NOMO-1 treated with dmso at 0.1 percent for 144 hours (cell line): ENCODE measurements at regions not wholly inside any gene's neighbourhood (a gene's known extent, or its start where the extent isn't known, plus 50 kb on each side); places are given as distances from the start of the nearest gene placed in this dataset.

ENCODE experiments used
- DNase-seq: peaks from one replicate; lab custom pipeline; 2025; ENCODE audit not compliant: unreplicated experiment; lab: John Stamatoyannopoulos, UW

DNA sequence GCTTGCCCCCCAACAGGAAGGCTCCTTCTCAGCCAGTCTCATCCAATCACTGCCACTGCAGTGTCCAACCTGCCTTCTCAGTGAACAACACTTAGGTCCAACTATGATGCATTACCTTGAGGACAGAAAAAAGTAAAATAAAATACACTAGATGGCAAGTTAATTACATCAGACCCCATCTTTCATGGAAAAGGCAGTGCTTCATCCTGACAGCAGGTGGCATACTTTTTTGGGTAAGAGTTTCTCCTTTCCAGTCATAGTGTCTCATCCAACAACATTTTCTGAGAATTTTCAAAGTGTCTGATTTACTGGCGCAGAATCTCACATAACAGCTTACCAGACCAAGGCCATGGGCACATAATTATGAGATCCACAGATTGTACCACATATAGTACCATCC lies 1742.8 kb downstream of the PCDH7 start:
- DNase-seq, result no peak

DNA sequence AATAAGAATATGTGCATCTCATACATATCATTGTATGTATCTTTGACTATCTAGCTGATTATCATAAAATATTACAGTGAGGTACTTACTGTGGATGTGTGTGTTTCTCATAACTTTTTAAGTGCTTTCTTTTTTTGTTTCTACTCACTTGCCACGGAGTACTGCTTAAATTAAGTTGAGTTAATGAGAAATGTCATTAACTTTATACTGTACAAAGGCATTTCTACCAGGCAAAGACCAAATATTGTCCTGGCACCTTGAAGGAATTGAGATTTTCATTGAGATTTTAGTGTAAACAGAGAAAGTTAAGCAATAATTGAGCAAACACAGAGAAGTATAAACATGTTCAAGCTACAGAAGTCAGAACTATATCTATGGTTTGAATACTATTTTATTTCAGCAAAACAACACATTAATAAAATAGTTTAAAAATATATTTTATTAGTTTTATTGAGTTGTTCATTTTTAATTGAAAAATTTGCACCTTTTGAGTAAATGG lies 1750.0 kb downstream of the PCDH7 start:
- DNase-seq, result no peak

DNA sequence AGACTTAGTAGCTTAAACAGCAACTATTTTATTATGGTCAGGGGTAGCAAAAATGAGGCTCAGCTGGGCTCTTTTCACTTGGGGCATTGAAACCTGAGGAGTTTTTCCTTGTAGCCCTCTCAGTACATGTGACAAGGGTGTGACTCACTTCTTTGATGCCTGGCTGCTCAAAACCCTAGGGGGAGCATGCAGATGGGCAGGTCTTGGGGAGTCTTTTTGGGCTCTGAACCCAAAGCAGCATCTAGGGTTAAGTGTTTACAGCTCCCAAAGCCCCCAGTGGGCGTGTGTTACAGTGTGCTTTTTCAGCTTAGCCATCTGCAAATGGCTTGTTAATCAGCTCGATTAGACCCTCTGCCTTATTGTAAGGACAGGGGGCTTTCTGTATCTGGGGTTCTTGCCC lies 1752.7 kb downstream of the PCDH7 start:
- DNase-seq, result no peak

DNA sequence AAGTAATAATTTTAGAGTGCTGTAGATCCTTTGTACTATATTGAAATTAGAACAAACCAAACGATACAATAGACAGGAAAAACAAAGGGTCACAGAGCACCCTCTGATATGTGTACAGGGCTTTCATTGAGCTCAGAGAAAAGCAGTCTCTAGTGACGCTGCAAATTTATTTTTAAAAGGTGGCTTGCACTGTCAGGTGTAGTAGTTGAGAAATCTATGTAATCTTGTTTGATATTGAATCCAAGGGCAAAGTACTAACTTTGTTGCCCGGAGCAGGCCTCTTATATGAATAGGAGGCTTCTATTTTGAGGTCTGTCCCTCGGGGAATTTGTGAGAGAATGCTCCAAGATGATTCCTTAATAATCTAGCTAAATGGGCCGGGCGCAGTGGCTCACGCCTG lies 1755.5 kb downstream of the PCDH7 start:
- DNase-seq, result no peak

DNA sequence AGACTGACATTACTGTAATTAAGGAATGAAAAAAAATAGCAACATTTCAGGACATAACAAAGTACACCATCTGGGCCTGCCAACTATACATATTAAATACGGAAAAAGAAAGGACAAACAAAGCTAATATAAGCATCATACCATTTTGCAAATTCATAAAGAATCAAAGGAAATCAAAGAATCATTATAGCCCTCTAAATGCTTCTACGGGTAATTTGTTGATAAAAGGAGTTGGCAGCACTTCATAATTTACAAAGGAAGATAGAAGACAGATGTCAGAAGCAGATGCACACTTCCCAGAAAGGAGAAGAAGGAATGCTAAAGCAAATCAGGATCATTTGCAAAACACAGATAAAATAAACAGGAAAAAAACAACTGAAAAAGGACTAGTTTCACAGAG lies 1757.3 kb downstream of the PCDH7 start:
- no peak for DNase-seq

DNA sequence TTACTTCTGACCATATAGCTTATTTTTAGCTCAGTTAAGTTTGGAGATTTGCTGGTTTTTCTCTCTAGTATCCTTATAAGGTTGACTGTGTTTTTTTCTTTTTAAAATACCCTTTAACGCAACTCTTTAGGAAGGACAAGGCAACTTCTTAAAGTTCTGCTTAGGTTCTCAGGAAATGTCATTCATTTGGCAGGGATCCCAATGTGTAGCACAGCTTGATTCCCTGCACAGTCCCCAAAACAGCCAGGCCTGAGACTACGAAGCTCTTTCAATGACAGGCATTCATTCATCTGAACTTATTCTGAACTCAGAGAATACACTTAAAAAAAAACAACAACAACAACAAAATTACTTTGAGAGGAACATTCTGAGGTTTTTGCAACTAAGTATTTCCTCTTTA lies 1765.8 kb downstream of the PCDH7 start:
- DNase-seq, result no peak

GRCh38 chr4:32488690-32489089 lies 1768.5 kb downstream of the PCDH7 start:
- DNase-seq, result no peak

DNA sequence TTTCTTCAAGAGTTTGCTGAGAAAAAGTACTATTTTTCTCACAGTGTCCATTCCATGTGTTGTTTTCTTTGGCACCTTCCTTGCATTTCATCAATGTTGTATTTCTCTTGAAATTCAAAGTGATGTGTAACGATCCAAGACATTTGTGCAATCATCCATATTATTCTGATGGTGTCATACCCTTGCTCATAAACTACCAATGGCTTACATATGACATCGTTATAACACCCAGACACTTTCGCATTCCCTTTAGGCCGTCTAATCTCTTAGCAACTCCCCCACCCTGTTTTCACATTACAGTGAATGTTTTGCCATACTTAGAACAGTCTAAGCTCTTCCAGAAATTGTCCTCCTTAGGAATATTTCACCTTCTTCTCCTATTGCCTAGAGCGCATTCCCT lies 1779.0 kb downstream of the PCDH7 start:
- DNase-seq, result no peak

GRCh38 chr4:32503241-32503640 lies 1783.1 kb downstream of the PCDH7 start:
- no peak for DNase-seq

GRCh38 chr4:32506067-32506466 lies 1785.9 kb downstream of the PCDH7 start:
- no peak for DNase-seq

- no peak for DNase-seq
Measured at GRCh38 chr4:32519060-32519459, 1798.9 kb downstream of the PCDH7 start.

GRCh38 chr4:32525420-32525819 lies 1805.3 kb downstream of the PCDH7 start:
- no peak for DNase-seq

- DNase-seq, result no peak
Measured at GRCh38 chr4:32544846-32545245, 1824.7 kb downstream of the PCDH7 start.

DNA sequence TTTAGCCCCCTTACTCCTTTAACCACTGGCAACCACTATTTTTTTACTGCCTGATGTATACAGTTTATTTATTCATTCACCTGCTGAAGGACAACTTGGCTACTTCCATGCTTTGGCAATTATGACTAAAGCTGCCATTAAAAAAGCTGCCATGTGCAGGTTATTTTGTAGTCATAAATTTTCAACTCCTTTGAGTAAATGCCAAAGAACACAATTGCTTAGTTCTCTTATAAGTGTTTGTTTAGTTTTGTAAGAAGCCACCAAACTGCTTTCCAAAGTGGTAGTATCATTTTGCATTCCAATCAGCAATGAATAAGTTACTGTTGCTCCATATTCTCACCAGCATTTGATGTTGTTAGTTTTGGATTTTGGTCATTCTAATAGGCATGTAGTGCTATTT lies 1831.8 kb downstream of the PCDH7 start:
- no peak for DNase-seq

GRCh38 chr4:32560306-32560705 lies 1840.1 kb downstream of the PCDH7 start:
- no peak for DNase-seq

DNA sequence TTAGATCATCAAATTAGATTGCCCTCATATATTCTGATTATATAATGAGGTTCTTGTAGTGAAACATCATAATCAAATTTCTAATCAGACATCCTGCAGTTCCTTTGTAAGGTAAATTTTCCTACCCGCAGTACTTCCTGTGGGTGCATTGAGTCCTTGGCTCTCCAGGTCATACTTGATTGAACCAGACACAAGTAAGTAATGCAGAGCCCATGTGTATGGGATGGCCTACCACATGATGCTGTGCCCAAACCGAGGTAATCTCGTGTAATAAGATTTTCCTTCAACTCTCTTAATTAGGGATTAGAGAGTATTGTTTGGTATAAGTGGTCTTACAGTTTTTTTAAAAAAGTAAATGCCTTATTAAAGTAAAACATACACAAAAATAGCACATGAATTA lies 1841.8 kb downstream of the PCDH7 start:
- no peak for DNase-seq

- no peak for DNase-seq
Measured at GRCh38 chr4:32564626-32565025, 1844.5 kb downstream of the PCDH7 start.

DNA sequence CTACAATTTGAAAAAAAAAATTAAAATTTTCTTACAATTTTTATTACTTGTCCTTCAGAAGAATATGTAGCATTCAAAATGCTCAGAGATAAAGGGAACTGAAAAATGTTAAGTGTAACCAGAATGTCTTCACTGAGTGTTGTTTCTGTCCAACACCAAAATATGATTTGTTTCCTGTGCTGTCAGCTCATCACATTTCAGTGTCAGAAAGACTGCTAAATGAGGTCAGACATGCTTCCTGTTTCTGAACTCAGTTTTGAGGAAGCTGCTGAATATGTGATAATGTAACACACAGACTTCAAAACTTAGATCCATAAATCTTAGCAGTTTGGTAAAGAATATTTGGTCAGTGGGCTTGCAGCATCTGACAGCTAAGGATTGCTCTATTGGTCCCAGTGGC lies 1849.7 kb downstream of the PCDH7 start:
- peak; percentile 66 for DNase-seq

GRCh38 chr4:32572366-32572765 lies 1852.2 kb downstream of the PCDH7 start:
- DNase-seq, result no peak

GRCh38 chr4:32574803-32575202 lies 1854.6 kb downstream of the PCDH7 start:
- DNase-seq, result peak; percentile 56

DNA sequence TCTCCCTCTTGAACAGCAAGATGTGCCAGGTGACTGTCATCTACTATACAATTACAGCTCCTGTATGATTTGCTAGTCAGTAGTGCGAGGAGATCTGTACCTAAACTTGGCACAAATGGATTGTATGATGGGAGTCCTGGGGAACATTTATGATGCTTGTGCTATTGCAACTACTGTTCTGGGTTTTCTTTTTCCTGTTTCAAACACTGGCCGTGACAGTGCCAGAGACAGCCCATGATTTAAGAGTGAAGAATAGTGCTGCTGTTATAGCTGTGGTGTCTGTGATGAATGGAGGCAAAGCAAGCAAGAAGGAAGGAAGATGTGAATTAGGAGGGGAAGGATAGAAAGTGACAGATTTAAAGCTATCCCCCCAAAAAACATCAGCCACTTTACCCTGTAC lies 1868.9 kb downstream of the PCDH7 start:
- DNase-seq, result no peak

- no peak for DNase-seq
Measured at GRCh38 chr4:32589853-32590252, 1869.7 kb downstream of the PCDH7 start.

GRCh38 chr4:32597354-32597753 lies 1877.2 kb downstream of the PCDH7 start:
- DNase-seq, result no peak

GRCh38 chr4:32601848-32602247 lies 1881.7 kb downstream of the PCDH7 start:
- no peak for DNase-seq
